Bronchial epithelial cell (primary cell): ENCODE measurements at regions not wholly inside any gene's neighbourhood (a gene's known extent, or its start where the extent isn't known, plus 50 kb on each side); places are given as distances from the start of the nearest gene placed in this dataset.
A peak's percentile ranks its signal among the peaks of the same experiment; 100 is the strongest.

Source experiments
- DNase-seq: peaks from one replicate; pipeline ENCODE4 v3.0.0-alpha.2; 2010; ENCODE audit warnings: low read depth
- FAIRE-seq: peaks from 2 replicates; lab custom pipeline; 2011; peaks lifted over from hg19 to GRCh38; lab: Jason Lieb, UNC
- H3K27me3 ChIP-seq: 2 replicates; pipeline ENCODE4 v1.5.1; 2011; ENCODE audit warnings: low read length; ENCODE audit not compliant: control insufficient read depth, insufficient read depth
- H3K36me3 ChIP-seq: 2 replicates; pipeline ENCODE4 v1.5.1; 2011; ENCODE audit warnings: low read length; ENCODE audit not compliant: control insufficient read depth, insufficient read depth
- H3K4me3 ChIP-seq: 2 replicates; pipeline ENCODE4 v1.5.1; 2011; ENCODE audit warnings: mild to moderate bottlenecking, low read depth, low read length, control low read depth
- CTCF ChIP-seq: IDR thresholded peaks from 2 replicates; pipeline ENCODE4 v1.5.1; 2011; ENCODE audit warnings: mild to moderate bottlenecking, moderate library complexity, low read length, control low read depth, inconsistent platforms; ENCODE audit not compliant: insufficient read depth, severe bottlenecking

GRCh38 chr2:136247204-136247950, 129.4 kb upstream of the CXCR4 start:
- peak; percentile 58 for DNase-seq
- FAIRE-seq: no peak
- H3K27me3 ChIP-seq: no peaks in the 10 kb centered on the region
- no peaks in the 10 kb centered on the region for H3K36me3 ChIP-seq
- no peak for TF ChIP-seq CTCF
- H3K4me3 ChIP-seq: no peak overlapping the region

GRCh38 chr2:136246086-136246669, 128.2 kb upstream of the CXCR4 start:
- Histone ChIP-seq H3K27me3 (no peaks in the 10 kb centered on the region), H3K36me3 (no peaks in the 10 kb centered on the region), H3K4me3 (no peak overlapping the region)
- no peak for FAIRE-seq
- peak; percentile 44 for DNase-seq
- TF ChIP-seq CTCF: no peak

- Histone ChIP-seq H3K4me3 (no peak overlapping the region), H3K36me3 (no peaks in the 10 kb centered on the region), H3K27me3 (no peaks in the 10 kb centered on the region)
- TF ChIP-seq CTCF: no peak
- FAIRE-seq: no peak
- DNase-seq: no peak
Measured at GRCh38 chr2:136245211-136245610, 127.3 kb upstream of the CXCR4 start.

GRCh38 chr2:136244536-136244885, 126.6 kb upstream of the CXCR4 start:
- TF ChIP-seq CTCF: no peak
- FAIRE-seq: no peak
- no peak overlapping the region for H3K4me3 ChIP-seq
- DNase-seq: no peak
- no peaks in the 10 kb centered on the region for H3K27me3 ChIP-seq
- H3K36me3 ChIP-seq: no peaks in the 10 kb centered on the region

- no peaks in the 10 kb centered on the region for H3K27me3 ChIP-seq
- no peaks in the 10 kb centered on the region for H3K36me3 ChIP-seq
- no peak for TF ChIP-seq CTCF
- FAIRE-seq (no peak), DNase-seq (no peak)
- H3K4me3 ChIP-seq: no peak overlapping the region
Measured at GRCh38 chr2:136243638-136244535, 125.9 kb upstream of the CXCR4 start.
